K562 (cell line): ENCODE measurements at regions not wholly inside any gene's neighbourhood (a gene's known extent, or its start where the extent isn't known, plus 50 kb on each side); places are given as distances from the start of the nearest gene placed in this dataset.

Source experiments
- ATAC-seq: fragments of 200-7000 bp; cut with Tn5 transposase; 3 replicates; pipeline ENCODE4 v1.9.1; 2020; ENCODE audit warnings: moderate library complexity
- BruUV-seq: library from RNA; stranded (reverse); fragments of 400-500 nt; replicated peaks from 2 replicates; lab custom pipeline; 2021; lab: Mats Ljungman, UMichigan
- CTCF ChIA-PET: fragments of 300-600 bp; formaldehyde crosslinking; extraction: SDS; loops from one replicate; lab custom pipeline; 2021; ENCODE audit warnings: low intra/inter-chr PET ratio; lab: Yijun Ruan, JAX
- POLR2A ChIA-PET: fragments of 300-600, 350-650 bp; sonication (Branson Sonifier 250); formaldehyde crosslinking; extraction: SDS; loops from one replicate; lab custom pipeline; 2021; ENCODE audit warnings: antibody characterized with exemption, inconsistent platforms; lab: Yijun Ruan, JAX
- DNase-seq, 4 experiments: peaks; one replicate each; pipeline versions ENCODE4 v3.0.0 to v3.0.0-alpha.2; 2011 to 2018; ENCODE audit warnings: low spot score in 3 of 4, mixed read lengths in 3 of 4; ENCODE audit errors: extremely low read depth in 1 of 4
- FAIRE-seq: peaks from 2 replicates; lab custom pipeline; 2011; peaks lifted over from hg19 to GRCh38; lab: Jason Lieb, UNC
- H2AFZ ChIP-seq: 2 replicates; pipeline ENCODE4 v1.6.0; 2011; ENCODE audit warnings: low read depth, low read length, control low read depth, inconsistent platforms
- H3K27ac ChIP-seq: fragments of 200-600 bp; 3 replicates; pipeline ENCODE4 v1.8.0; 2011; ENCODE audit warnings: low read depth, mild to moderate bottlenecking, control low read depth, inconsistent platforms, low read length, moderate library complexity, mixed read lengths; ENCODE audit errors: extremely low read depth
- H3K27me3 ChIP-seq, 2 experiments: fragments of 300-600 bp in 1 of 2; 2 replicates in 1 of 2; 3 replicates in 1 of 2; pipeline versions ENCODE4 v1.6.0 to v1.8.0; 2011; ENCODE audit warnings: inconsistent platforms in 2 of 2, low read length in 2 of 2, mild to moderate bottlenecking in 1 of 2, mixed read lengths in 1 of 2, moderate library complexity in 1 of 2; ENCODE audit not compliant: control insufficient read depth in 2 of 2, insufficient read depth in 2 of 2
- H3K36me3 ChIP-seq: fragments of 300-600 bp; 3 replicates; pipeline ENCODE4 v1.8.0; 2011; ENCODE audit warnings: mild to moderate bottlenecking, low read length, inconsistent platforms; ENCODE audit not compliant: control insufficient read depth, insufficient read depth
- H3K4me1 ChIP-seq, 2 experiments: fragments of 200-600 bp in 1 of 2; replicated peaks in 1 of 2; 2 replicates in 1 of 2; 3 replicates in 1 of 2; pipeline versions ENCODE4 v1.5.1 to v1.8.0; 2011; ENCODE audit warnings: inconsistent platforms in 2 of 2, low read length in 2 of 2, mild to moderate bottlenecking in 1 of 2, mixed read lengths in 1 of 2, moderate library complexity in 1 of 2; ENCODE audit not compliant: control insufficient read depth in 2 of 2, insufficient read depth in 2 of 2
- H3K4me2 ChIP-seq: 2 replicates; pipeline ENCODE4 v1.6.1; 2011; ENCODE audit warnings: low read length, control low read depth, inconsistent platforms, mixed read lengths; ENCODE audit not compliant: insufficient read depth
- H3K4me3 ChIP-seq: fragments of 200-600 bp; sonication (generic), shearing (Covaris generic); 2 replicates; pipeline ENCODE4 v1.5.1; 2016; ENCODE audit warnings: control low read depth, inconsistent platforms
- H3K79me2 ChIP-seq: fragments of 200-600 bp; 3 replicates; pipeline ENCODE4 v1.8.0; 2011; ENCODE audit warnings: low read length, inconsistent platforms; ENCODE audit not compliant: control insufficient read depth, insufficient read depth
- H3K9ac ChIP-seq, 2 experiments: 2 replicates each; pipeline versions ENCODE4 v1.6.0 to v1.6.1; 2011; ENCODE audit warnings: low read depth in 2 of 2, low read length in 2 of 2, control low read depth in 1 of 2, inconsistent platforms in 1 of 2, mild to moderate bottlenecking in 1 of 2, mixed read lengths in 1 of 2; ENCODE audit not compliant: insufficient read depth in 1 of 2
- H3K9me1 ChIP-seq: one replicate; pipeline ENCODE4 v1.6.0; 2011; ENCODE audit warnings: inconsistent platforms, mild to moderate bottlenecking, low read length, moderate library complexity; ENCODE audit not compliant: control insufficient read depth, insufficient read depth
- H3K9me3 ChIP-seq: replicated peaks from 2 replicates; pipeline ENCODE4 v1.5.1; 2011; ENCODE audit warnings: low read depth, low read length, inconsistent platforms; ENCODE audit not compliant: control insufficient read depth, insufficient read depth
- H4K20me1 ChIP-seq: replicated peaks from 2 replicates; pipeline ENCODE4 v1.6.1; 2011; ENCODE audit warnings: low read length, inconsistent platforms, mixed read lengths; ENCODE audit not compliant: control insufficient read depth, insufficient read depth
- AFF4 ChIP-seq: sonication (generic); formaldehyde crosslinking; IDR thresholded peaks from 2 replicates; pipeline ENCODE4 v1.8.0; 2023; ENCODE audit warnings: mild to moderate bottlenecking, missing genetic modification reagents
- FOXA1 ChIP-seq: fragments of 450-650 bp; IDR thresholded peaks from 2 replicates; pipeline ENCODE4 v1.6.1; 2016; ENCODE audit warnings: mild to moderate bottlenecking, borderline replicate concordance
- MAFF ChIP-seq: IDR thresholded peaks from 2 replicates; pipeline ENCODE4 v1.6.1; 2012; ENCODE audit warnings: low read length, improper control_type of control experiment
- MLX ChIP-seq, 2 experiments: fragments of 450-650 bp in 1 of 2; sonication (generic) in 1 of 2; formaldehyde crosslinking; conservative IDR thresholded peaks; 2 replicates each; pipeline versions ENCODE4 v1.4.0 to v1.8.1; 2020 to 2022; ENCODE audit warnings: mild to moderate bottlenecking in 1 of 2, missing genetic modification reagents in 1 of 2
- NEUROD1 ChIP-seq: fragments of 150-350 bp; IDR thresholded peaks from 2 replicates; pipeline ENCODE4 v1.6.1; 2014; ENCODE audit warnings: borderline replicate concordance, low read length, low read depth; ENCODE audit not compliant: partially characterized antibody
- RERE ChIP-seq: sonication (generic); formaldehyde crosslinking; IDR thresholded peaks from 2 replicates; pipeline ENCODE4 v1.8.0; 2023; ENCODE audit warnings: missing genetic modification reagents, mild to moderate bottlenecking, borderline replicate concordance
- SNRNP70 ChIP-seq: fragments of 200-400 bp; formaldehyde crosslinking; optimal IDR thresholded peaks from 2 replicates; pipeline ENCODE3; 2017; ENCODE audit warnings: low read depth, low read length
- SOX6 ChIP-seq: fragments of 450-650 bp; IDR thresholded peaks from 2 replicates; pipeline ENCODE4 v1.6.1; 2014; ENCODE audit warnings: mild to moderate bottlenecking
- TFAP4 ChIP-seq: sonication (generic); formaldehyde crosslinking; IDR thresholded peaks from 2 replicates; pipeline ENCODE4 v1.8.0; 2022; ENCODE audit warnings: missing genetic modification reagents, mild to moderate bottlenecking, moderate library complexity, borderline replicate concordance
- ZNF12 ChIP-seq: sonication (generic); formaldehyde crosslinking; IDR thresholded peaks from 2 replicates; pipeline ENCODE4 v1.4.0; 2020; ENCODE audit warnings: mild to moderate bottlenecking, missing genetic modification reagents
- ZNF134 ChIP-seq: fragments of 250-450 bp; sonication (Bioruptor Pico); conservative IDR thresholded peaks from 2 replicates; pipeline ENCODE4 v1.4.0; 2020
- ZNF76 ChIP-seq: fragments of 250-450 bp; sonication (Bioruptor Pico); IDR thresholded peaks from 2 replicates; pipeline ENCODE4 v1.4.0; 2020; ENCODE audit warnings: mild to moderate bottlenecking, moderate library complexity, borderline replicate concordance
- ZNF830 ChIP-seq: fragments of 250-450 bp; sonication (Bioruptor Pico); IDR thresholded peaks from 2 replicates; pipeline ENCODE4 v1.5.0; 2021; ENCODE audit warnings: mild to moderate bottlenecking
- WGBS: fragments of 100-300 bp; shearing (Covaris generic); methylation state at CpG from one replicate; pipeline ENCODE4 v1.1.6; 2016; ENCODE audit warnings: low coverage, mixed read lengths; ENCODE audit not compliant: insufficient coverage; ENCODE audit errors: missing lambda C conversion rate; 5-methylcytosine and 5-hydroxymethylcytosine counted together
- in situ Hi-C: fragments of 300-500 bp; cut with MboI; formaldehyde crosslinking; loops from 4 replicates; pipeline ENCODE4 v1.15.0; 2018; ENCODE audit warnings: inconsistent platforms, mixed read lengths
- intact Hi-C: fragments of 100-400 bp; cut with micrococcal nuclease; formaldehyde crosslinking; loops from 2 replicates; pipeline ENCODE4 v1.14.2; 2022

- ChIA-PET CTCF (no interaction called here), POLR2A (no interaction called here)
- Histone ChIP-seq H3K4me1 (no peaks in the 10 kb centered on the region), H3K27ac (no peak overlapping the region), H3K9me1 (no peaks in the 10 kb centered on the region), H3K9me3 (no peaks in the 10 kb centered on the region), H4K20me1 (no peaks in the 10 kb centered on the region), H2AFZ (no peak overlapping the region), H3K36me3 (no peaks in the 10 kb centered on the region), H3K27me3 (no peaks in the 10 kb centered on the region; a peak in 3 of 5 replicates), H3K79me2 (no peaks in the 10 kb centered on the region), H3K4me2 (no peak overlapping the region), H3K9ac (no peak overlapping the region), H3K4me3 (no peak overlapping the region)
- no peak for FAIRE-seq
- ATAC-seq, result no peak
- 0% methylated on average over 2 of the region's 2 CpGs for WGBS
- in situ Hi-C loops, result no loop called here
- no TSS peak for BruUV-seq
- intact Hi-C loops, result no loop called here
- no peak for DNase-seq
- TF ChIP-seq AFF4 (CRISPR knock-in tag) (no peak), NEUROD1 (no peak), ZNF830 (CRISPR knock-in tag) (no peak), FOXA1 (no peak), ZNF134 (CRISPR knock-in tag) (no peak), SNRNP70 (no peak), SOX6 (no peak), ZNF12 (no peak), MAFF (no peak), MLX (CRISPR knock-in tag; conservative IDR thresholded peaks at IDR 0.05) (no peak), RERE (CRISPR knock-in tag) (no peak), TFAP4 (CRISPR knock-in tag) (no peak), ZNF76 (CRISPR knock-in tag) (no peak)
Measured at GRCh38 chr7:25353196-25353595, 124.9 kb upstream of the NPVF start.
